HK-2 (cell line): ENCODE measurements at regions not wholly inside any gene's neighbourhood (a gene's known extent, or its start where the extent isn't known, plus 50 kb on each side); places are given as distances from the start of the nearest gene placed in this dataset.
"Not testable (repeated sequence)": the region's sequence is repeated elsewhere in the genome, so short reads cannot be mapped to it uniquely, and the experiment has no call there.

Experiments
- DNase-seq: peaks from one replicate; pipeline ENCODE4 v3.0.0-alpha.2; 2018; ENCODE audit not compliant: unreplicated experiment

DNA sequence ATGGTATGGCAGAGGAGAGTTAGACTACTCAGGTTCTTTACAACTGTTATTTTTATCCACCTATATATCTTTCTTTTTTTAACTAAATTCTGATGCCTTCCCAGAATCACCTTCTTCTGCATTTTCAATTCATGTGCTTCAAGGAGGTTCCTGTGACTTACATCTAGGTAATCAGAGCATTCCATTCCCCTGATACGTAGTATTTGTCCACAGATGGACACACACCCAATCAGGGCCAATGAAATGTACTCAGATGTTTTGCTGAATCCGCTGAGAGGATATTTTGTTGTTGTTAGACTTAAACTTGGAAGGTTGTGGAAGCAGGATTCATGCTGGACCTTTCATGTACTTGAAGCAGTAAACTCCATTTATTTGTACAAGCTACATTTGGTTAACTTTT lies 159.4 kb upstream of the FER start:
- no peak for DNase-seq

DNA sequence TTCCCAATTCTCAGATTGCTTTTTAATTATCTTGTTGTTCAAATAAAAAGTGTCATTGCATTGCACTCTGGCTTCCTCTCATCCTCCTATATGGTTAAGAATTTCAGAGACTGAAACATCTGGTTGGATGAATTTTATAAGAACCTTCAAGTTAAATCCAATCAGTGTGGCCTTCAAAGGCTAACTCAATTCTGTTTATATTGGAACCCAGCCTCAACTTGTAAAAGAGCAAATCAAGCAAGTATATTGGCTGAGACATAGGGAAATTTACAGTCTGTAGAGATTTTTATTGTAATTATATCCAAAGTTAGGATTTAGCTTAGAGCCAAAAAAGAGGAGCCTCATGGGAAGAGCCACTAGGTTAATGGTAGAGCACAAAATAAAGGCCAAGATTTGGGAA lies 159.9 kb upstream of the FER start:
- no peak for DNase-seq

- no peak for DNase-seq
Measured at GRCh38 chr5:108581026-108581425, 166.7 kb upstream of the FER start.

GRCh38 chr5:108579236-108579635 lies 168.5 kb upstream of the FER start:
- DNase-seq = no peak

GRCh38 chr5:108578791-108579190 lies 168.9 kb upstream of the FER start:
- DNase-seq = no peak

DNA sequence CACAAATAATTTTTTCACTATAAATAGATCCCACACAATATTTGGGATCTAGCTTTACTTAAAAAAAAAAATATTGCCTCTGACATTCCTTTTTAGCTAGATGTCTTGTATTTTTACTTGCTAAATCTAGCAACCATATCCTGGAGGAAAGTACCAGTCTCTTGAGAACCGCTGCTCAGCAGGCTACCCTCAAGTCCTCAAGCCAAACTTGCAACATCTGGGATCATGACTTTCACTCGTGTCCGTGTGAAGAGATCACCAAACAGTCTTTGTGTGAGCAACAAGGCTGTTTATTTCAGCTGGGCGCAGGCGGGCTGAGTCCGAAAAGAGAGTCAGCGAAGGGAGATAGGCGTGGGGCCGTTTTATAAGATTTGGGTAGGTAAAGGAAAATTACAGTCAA lies 180.3 kb upstream of the FER start:
- DNase-seq = no peak

- no peak for DNase-seq
Measured at GRCh38 chr5:108564441-108564840, 182.5 kb upstream of the FBXL17 start.

DNA sequence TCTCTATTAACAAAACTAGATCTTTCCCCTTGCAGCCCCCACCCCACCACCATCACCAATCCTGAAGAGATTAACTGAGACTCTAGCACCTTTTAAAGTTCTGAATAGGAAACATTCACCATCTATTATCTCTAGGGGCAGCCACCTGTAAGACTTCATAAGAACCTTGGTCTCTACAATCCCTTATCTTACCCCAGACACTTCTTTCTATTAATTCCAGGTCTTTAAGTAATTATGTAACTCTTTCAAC lies 180.2 kb upstream of the FBXL17 start:
- DNase-seq = no peak

DNA sequence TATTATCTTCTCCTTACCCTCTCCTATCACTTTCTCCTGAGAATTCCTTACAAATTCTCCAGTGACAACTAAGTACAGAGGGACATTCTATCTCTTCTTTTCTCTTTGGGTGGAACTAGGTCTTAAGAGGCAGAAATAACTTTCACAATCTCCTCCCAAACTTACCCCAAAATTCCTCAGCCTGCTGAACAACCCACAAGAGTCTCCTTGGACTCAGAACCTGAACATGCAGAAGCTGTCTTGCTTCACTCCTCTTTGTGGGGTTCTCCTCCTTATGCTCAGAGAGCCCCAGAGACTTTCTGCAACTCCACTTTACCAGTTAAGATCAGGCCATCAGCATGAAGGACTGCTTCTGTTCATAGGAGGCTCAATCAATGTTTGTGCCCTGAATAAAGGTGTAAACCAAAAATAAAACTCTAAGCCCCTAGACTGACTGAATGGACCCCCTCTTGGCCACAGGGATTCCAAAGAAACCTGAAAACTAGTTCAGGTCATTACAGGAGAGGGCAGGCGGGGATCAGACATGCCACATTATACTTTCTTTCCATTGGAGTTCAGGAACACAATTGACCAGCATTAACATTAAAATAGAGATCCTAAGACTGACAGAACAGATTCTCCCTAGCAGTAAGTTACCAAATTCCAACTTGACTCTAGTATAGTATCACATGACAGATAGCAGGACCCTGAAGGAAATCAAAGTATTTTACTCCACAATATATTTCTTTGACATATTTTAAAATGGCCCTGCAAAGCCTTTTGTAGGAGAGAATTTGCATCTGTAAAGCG lies 179.7 kb upstream of the FBXL17 start:
- no peak for DNase-seq

DNA sequence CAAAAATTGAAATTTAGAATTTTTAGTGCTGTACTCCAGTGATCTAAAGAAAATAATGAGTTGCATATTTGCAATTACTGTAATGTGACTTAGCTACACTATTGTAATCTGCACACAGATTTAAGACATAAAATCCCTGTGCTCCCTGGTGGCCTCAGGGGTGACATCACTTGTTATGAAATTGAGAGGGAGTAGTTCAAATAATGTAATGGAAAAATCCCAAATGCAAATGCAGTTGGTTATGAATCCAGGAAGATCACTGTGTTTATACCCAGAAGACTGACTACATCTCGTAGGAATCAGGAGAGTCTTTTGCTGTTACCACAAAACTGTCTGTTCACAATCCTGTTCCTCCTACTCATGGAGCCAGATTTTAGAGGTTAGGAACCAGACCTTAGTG lies 178.7 kb upstream of the FBXL17 start:
- no peak for DNase-seq

DNA sequence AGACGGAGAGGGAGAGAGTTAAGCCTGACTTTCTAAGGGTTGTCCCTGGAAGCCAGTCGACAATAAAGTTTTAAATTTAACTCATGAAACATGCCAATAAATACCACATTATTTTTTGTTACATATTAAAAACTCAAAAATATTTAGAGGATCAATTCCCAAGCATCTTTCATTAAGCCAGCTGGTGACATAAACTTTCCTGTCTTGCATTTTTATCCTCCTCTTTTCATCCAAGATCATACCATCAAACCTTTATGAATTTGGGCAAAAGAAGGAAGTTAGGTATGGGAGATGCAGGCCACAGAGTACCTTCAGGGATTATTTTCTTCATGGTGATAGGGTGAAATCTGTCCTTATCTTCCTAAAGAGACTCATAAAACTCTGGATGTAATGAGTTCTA lies 178.3 kb upstream of the FBXL17 start:
- DNase-seq = no peak

GRCh38 chr5:108558840-108559239 lies 176.9 kb upstream of the FBXL17 start:
- not testable (repeated sequence) for DNase-seq

- DNase-seq = not testable (repeated sequence)
Measured at GRCh38 chr5:108558142-108558541, 176.2 kb upstream of the FBXL17 start.

GRCh38 chr5:108557686-108558085 lies 175.8 kb upstream of the FBXL17 start:
- DNase-seq = no peak

GRCh38 chr5:108556441-108557145 lies 174.7 kb upstream of the FBXL17 start:
- no peak for DNase-seq

GRCh38 chr5:108548684-108549596 lies 167.0 kb upstream of the FBXL17 start:
- DNase-seq = no peak

GRCh38 chr5:108546939-108547338 lies 165.0 kb upstream of the FBXL17 start:
- DNase-seq = no peak

DNA sequence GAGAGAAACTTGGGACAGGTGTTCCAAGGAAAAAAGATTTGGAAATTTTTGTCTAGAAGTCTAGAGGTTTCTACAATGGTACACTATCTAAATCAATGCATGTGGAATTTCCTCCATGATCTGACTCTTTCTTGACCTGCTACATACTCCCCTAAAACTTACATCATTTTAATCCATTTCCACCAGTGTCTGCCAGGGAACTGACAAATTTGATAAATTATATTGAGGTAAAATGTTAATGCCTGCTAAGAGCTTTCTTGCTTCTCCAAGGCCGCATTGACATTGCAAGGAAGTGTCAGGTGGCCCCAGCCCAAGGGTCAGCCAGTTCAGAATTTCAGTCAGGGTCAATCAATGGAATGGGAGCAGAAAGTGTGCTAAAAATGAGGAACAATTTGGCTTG lies 163.4 kb upstream of the FBXL17 start:
- no peak for DNase-seq

- DNase-seq = no peak
Measured at GRCh38 chr5:108543486-108543885, 161.6 kb upstream of the FBXL17 start.

GRCh38 chr5:108541836-108542235 lies 159.9 kb upstream of the FBXL17 start:
- DNase-seq = no peak

DNA sequence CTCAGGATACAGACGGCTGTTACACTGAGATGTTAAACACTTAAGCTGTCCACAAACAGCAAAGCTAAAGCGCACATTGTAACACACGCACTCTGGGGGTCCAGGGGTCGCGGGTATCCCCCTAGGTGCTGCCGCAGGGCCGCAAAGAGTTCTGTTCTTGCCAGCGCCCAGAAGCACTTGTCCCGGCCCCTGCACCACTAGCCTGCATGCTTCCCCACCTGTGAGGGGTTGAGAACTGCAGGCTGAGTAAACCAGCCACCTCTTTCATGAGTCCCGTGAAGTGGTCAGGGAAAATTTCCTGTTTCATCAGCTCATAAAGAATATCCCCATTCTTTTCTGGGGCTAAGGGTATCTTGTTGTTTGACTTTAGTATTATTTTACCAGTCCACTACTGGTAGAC lies 154.4 kb upstream of the FBXL17 start:
- no peak for DNase-seq

- not testable (repeated sequence) for DNase-seq
Measured at GRCh38 chr5:108532129-108532445, 150.2 kb upstream of the FBXL17 start.
